ENCODE measurements at regions not wholly inside any gene's neighbourhood (a gene's known extent, or its start where the extent isn't known, plus 50 kb on each side); places are given as distances from the start of the nearest gene placed in this dataset.

- no peak overlapping the region for H3K27ac ChIP-seq
- H3K9me3 ChIP-seq: no peaks in the 10 kb centered on the region
- 88 to 90% methylated on average over 11 to 20 of the region's 20 CpGs for WGBS, 2 donors
- H3K36me3 ChIP-seq: no peaks in the 10 kb centered on the region
- intact Hi-C loops (cut with DNase I): no loop called here
- no peak for TF ChIP-seq POLR2A (IDR thresholded peaks at IDR 0.05)
- TF ChIP-seq CTCF (IDR thresholded peaks at IDR 0.05): no peak
- no peaks in the 10 kb centered on the region for H3K27me3 ChIP-seq
- peaks cover 4 to 12% of the 10 kb centered on the region in 2 donors for H3K4me1 ChIP-seq
- H3K4me3 ChIP-seq (replicated peaks in 1 of 3): no peak overlapping the region
- no peak for DNase-seq
Measured at GRCh38 chr16:85192238-85193114, 80.2 kb upstream of the CIBAR2 start.

GRCh38 chr16:85193115-85193493, 80.8 kb upstream of the CIBAR2 start:
- Histone ChIP-seq H3K27me3 (no peaks in the 10 kb centered on the region), H3K4me3 (replicated peaks in 1 of 3) (no peak overlapping the region), H3K36me3 (no peaks in the 10 kb centered on the region), H3K4me1 (peaks cover 4 to 11% of the 10 kb centered on the region in 2 donors), H3K27ac (no peak overlapping the region), H3K9me3 (no peaks in the 10 kb centered on the region)
- no peak for DNase-seq
- 79 to 89% methylated on average over 6 of the region's 6 CpGs for WGBS, 2 donors
- TF ChIP-seq POLR2A (IDR thresholded peaks at IDR 0.05): no peak
- TF ChIP-seq CTCF (IDR thresholded peaks at IDR 0.05): no peak
- intact Hi-C loops (cut with DNase I): no loop called here

GRCh38 chr16:85193876-85194275, 81.6 kb upstream of the CIBAR2 start:
- no peak for TF ChIP-seq POLR2A (IDR thresholded peaks at IDR 0.05)
- no peak for TF ChIP-seq CTCF (IDR thresholded peaks at IDR 0.05)
- Histone ChIP-seq H3K4me1 (peaks cover 4 to 7% of the 10 kb centered on the region in 2 donors), H3K27ac (no peak overlapping the region), H3K9me3 (no peaks in the 10 kb centered on the region), H3K36me3 (no peaks in the 10 kb centered on the region), H3K27me3 (no peaks in the 10 kb centered on the region), H3K4me3 (replicated peaks in 1 of 3) (no peak overlapping the region)
- intact Hi-C loops (cut with DNase I): no loop called here
- no peak for DNase-seq
- WGBS, 2 donors: 93 to 94% methylated on average over 14 to 17 of the region's 17 CpGs

GRCh38 chr16:85194307-85195270, 82.3 kb upstream of the CIBAR2 start:
- H3K27me3 ChIP-seq: no peaks in the 10 kb centered on the region
- H3K4me3 ChIP-seq (replicated peaks in 1 of 3): no peak overlapping the region
- no peak overlapping the region for H3K27ac ChIP-seq
- WGBS, 2 donors: 87 to 92% methylated on average over 15 of the region's 15 CpGs
- H3K36me3 ChIP-seq: no peaks in the 10 kb centered on the region
- intact Hi-C loops (cut with DNase I): no loop called here
- no peak for TF ChIP-seq POLR2A (IDR thresholded peaks at IDR 0.05)
- TF ChIP-seq CTCF (IDR thresholded peaks at IDR 0.05): no peak
- no peaks in the 10 kb centered on the region for H3K9me3 ChIP-seq
- peaks cover 4% of the 10 kb centered on the region in 2 donors for H3K4me1 ChIP-seq
- DNase-seq: no peak

All from thyroid gland (tissue), 4 donors.